A673 (cell line): ENCODE measurements at regions not wholly inside any gene's neighbourhood (a gene's known extent, or its start where the extent isn't known, plus 50 kb on each side); places are given as distances from the start of the nearest gene placed in this dataset.

Experiments
- BruUV-seq: library from RNA; stranded (reverse); fragments of 400-500 nt; replicated peaks from 2 replicates; lab custom pipeline; 2021; lab: Mats Ljungman, UMichigan
- CTCF ChIA-PET: fragments of 300-600 bp; sonication (Branson Sonifier 250); formaldehyde crosslinking; loops from one replicate; lab custom pipeline; 2022; ENCODE audit warnings: antibody characterized with exemption; lab: Charles Lee
- POLR2A ChIA-PET: fragments of 300-600 bp; sonication (Branson Sonifier 250); formaldehyde crosslinking; loops from one replicate; lab custom pipeline; 2022; ENCODE audit warnings: antibody characterized with exemption; ENCODE audit not compliant: low non-redundant PET; lab: Charles Lee
- DNase-seq: peaks from one replicate; pipeline ENCODE4 v3.0.0-alpha.2; 2015; ENCODE audit warnings: low spot score
- H3K27ac ChIP-seq: fragments of 200-600 bp; sonication (generic); 2 replicates; pipeline ENCODE4 v1.5.1; 2016; ENCODE audit warnings: mixed run types, low read depth, mild to moderate bottlenecking, mixed read lengths, antibody characterized with exemption, low read length; ENCODE audit not compliant: poor library complexity, severe bottlenecking
- H3K27me3 ChIP-seq: fragments of 200-600 bp; sonication (generic); replicated peaks from 2 replicates; pipeline ENCODE4 v1.6.1; 2017; ENCODE audit warnings: mixed run types, low read depth, mild to moderate bottlenecking, mixed read lengths, antibody characterized with exemption, low read length; ENCODE audit not compliant: insufficient read depth, poor library complexity
- H3K36me3 ChIP-seq: fragments of 200-600 bp; sonication (generic); 2 replicates; pipeline ENCODE4 v1.6.1; 2016; ENCODE audit warnings: mixed run types, mild to moderate bottlenecking, mixed read lengths, antibody characterized with exemption, low read length; ENCODE audit not compliant: insufficient read depth, poor library complexity, severe bottlenecking
- H3K4me1 ChIP-seq: fragments of 200-600 bp; sonication (generic); 2 replicates; pipeline ENCODE4 v1.6.1; 2017; ENCODE audit warnings: mixed run types, mild to moderate bottlenecking, mixed read lengths, antibody characterized with exemption, low read length; ENCODE audit not compliant: insufficient read depth, poor library complexity, severe bottlenecking
- H3K4me3 ChIP-seq: fragments of 200-600 bp; sonication (generic); 2 replicates; pipeline ENCODE4 v1.5.1; 2016; ENCODE audit warnings: low read depth, mixed run types, mild to moderate bottlenecking, mixed read lengths, low read length; ENCODE audit not compliant: poor library complexity, severe bottlenecking
- H3K9me3 ChIP-seq: fragments of 200-600 bp; sonication (generic); 2 replicates; pipeline ENCODE4 v1.6.1; 2016; ENCODE audit warnings: mixed run types, low read depth, mild to moderate bottlenecking, mixed read lengths, antibody characterized with exemption, low read length; ENCODE audit not compliant: poor library complexity, severe bottlenecking
- CTCF ChIP-seq: fragments of 300-800, 200-600 bp; sonication (generic); conservative IDR thresholded peaks from 2 replicates; pipeline ENCODE4 v1.5.1; 2017; ENCODE audit warnings: low read depth, mild to moderate bottlenecking, antibody characterized with exemption, low read length, moderate library complexity, mixed read lengths
- EZH2 ChIP-seq: fragments of 200-600 bp; sonication (generic); IDR thresholded peaks from 2 replicates; pipeline ENCODE4 v1.6.1; 2017; ENCODE audit warnings: borderline replicate concordance, low read depth, mild to moderate bottlenecking, mixed read lengths, antibody characterized with exemption, low read length; ENCODE audit not compliant: poor library complexity, severe bottlenecking
- intact Hi-C: fragments of 100-400 bp; cut with micrococcal nuclease; formaldehyde crosslinking; loops from one replicate; pipeline ENCODE4 v1.10.0; 2022; ENCODE audit not compliant: unreplicated experiment

GRCh38 chr12:71349950-71350349 lies 89.6 kb upstream of the LGR5 start:
- Histone ChIP-seq H3K27me3 (no peaks in the 10 kb centered on the region), H3K4me1 (no peaks in the 10 kb centered on the region), H3K27ac (no peak overlapping the region), H3K4me3 (no peak overlapping the region), H3K36me3 (no peaks in the 10 kb centered on the region), H3K9me3 (no peaks in the 10 kb centered on the region)
- BruUV-seq, result no TSS peak
- ChIA-PET CTCF (no interaction called here), POLR2A (no interaction called here)
- TF ChIP-seq EZH2 (no peak), CTCF (no peak)
- DNase-seq, result no peak
- intact Hi-C loops, result no loop called here

GRCh38 chr12:71338933-71339332 lies 100.7 kb upstream of the LGR5 start:
- ChIA-PET POLR2A (no interaction called here), CTCF (no interaction called here)
- H3K9me3 ChIP-seq, result peaks cover 4% of the 10 kb centered on the region
- H3K27me3 ChIP-seq, result no peaks in the 10 kb centered on the region
- no peak for DNase-seq
- no peak overlapping the region for H3K27ac ChIP-seq
- intact Hi-C loops, result no loop called here
- H3K4me1 ChIP-seq, result no peaks in the 10 kb centered on the region
- TF ChIP-seq CTCF (no peak), EZH2 (no peak)
- H3K36me3 ChIP-seq, result no peaks in the 10 kb centered on the region
- no TSS peak for BruUV-seq
- no peak overlapping the region for H3K4me3 ChIP-seq

GRCh38 chr12:71335963-71336257 lies 103.7 kb upstream of the LGR5 start:
- H3K27me3 ChIP-seq, result no peaks in the 10 kb centered on the region
- H3K27ac ChIP-seq, result no peak overlapping the region
- ChIA-PET POLR2A (no interaction called here), CTCF (no interaction called here)
- no peaks in the 10 kb centered on the region for H3K36me3 ChIP-seq
- no peaks in the 10 kb centered on the region for H3K4me1 ChIP-seq
- DNase-seq, result no peak
- intact Hi-C loops, result no loop called here
- peaks cover 4% of the 10 kb centered on the region for H3K9me3 ChIP-seq
- no TSS peak for BruUV-seq
- H3K4me3 ChIP-seq, result no peak overlapping the region
- no peak for TF ChIP-seq EZH2

- intact Hi-C loops, result no loop called here
- H3K36me3 ChIP-seq, result no peaks in the 10 kb centered on the region
- peaks cover 4% of the 10 kb centered on the region for H3K9me3 ChIP-seq
- CTCF ChIA-PET, result no interaction called here
- no peaks in the 10 kb centered on the region for H3K4me1 ChIP-seq
- no peak for DNase-seq
- H3K27me3 ChIP-seq, result no peaks in the 10 kb centered on the region
- no peak overlapping the region for H3K27ac ChIP-seq
- no TSS peak for BruUV-seq
- H3K4me3 ChIP-seq, result no peak overlapping the region
- POLR2A ChIA-PET, result no interaction called here
- TF ChIP-seq CTCF (no peak), EZH2 (no peak)
Measured at GRCh38 chr12:71335151-71335962, 104.2 kb upstream of the LGR5 start.
